ENCODE measurements at regions not wholly inside any gene's neighbourhood (a gene's known extent, or its start where the extent isn't known, plus 50 kb on each side); places are given as distances from the start of the nearest gene placed in this dataset.

DNA sequence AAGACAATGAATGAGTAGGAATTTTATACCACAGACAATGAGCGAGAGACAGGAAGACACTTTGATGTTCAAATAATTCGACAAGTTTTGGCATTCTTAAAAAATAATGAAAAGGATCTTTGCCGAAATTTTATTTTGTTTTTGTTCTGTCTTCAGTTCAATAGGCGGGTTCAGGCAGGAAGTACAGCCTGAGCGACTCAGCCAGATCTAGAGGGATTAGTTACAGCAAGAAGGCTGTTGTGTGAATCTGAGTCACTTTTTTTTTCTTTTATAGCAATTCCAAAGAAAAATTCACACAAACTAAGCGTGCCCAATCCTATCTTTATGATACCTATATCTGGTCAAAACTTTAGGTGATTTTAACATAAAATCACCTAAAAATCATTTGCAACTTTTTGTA lies 505.4 kb upstream of the FAM241A start (continued):
- TF ChIP-seq, protein P1, sequence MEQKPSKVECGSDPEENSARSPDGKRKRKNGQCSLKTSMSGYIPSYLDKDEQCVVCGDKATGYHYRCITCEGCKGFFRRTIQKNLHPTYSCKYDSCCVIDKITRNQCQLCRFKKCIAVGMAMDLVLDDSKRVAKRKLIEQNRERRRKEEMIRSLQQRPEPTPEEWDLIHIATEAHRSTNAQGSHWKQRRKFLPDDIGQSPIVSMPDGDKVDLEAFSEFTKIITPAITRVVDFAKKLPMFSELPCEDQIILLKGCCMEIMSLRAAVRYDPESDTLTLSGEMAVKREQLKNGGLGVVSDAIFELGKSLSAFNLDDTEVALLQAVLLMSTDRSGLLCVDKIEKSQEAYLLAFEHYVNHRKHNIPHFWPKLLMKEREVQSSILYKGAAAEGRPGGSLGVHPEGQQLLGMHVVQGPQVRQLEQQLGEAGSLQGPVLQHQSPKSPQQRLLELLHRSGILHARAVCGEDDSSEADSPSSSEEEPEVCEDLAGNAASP (IDR thresholded peaks at IDR 0.05) = no peak
- TF ChIP-seq NFYB (IDR thresholded peaks at IDR 0.05; ENCODE audit: extremely low read depth, insufficient read length) (no peak), SIX5 (IDR thresholded peaks at IDR 0.05; ENCODE audit: borderline replicate concordance in 1 of 2, insufficient read depth in 1 of 2, low read depth in 1 of 2, low read length in 2 of 2) (no peak)

DNA sequence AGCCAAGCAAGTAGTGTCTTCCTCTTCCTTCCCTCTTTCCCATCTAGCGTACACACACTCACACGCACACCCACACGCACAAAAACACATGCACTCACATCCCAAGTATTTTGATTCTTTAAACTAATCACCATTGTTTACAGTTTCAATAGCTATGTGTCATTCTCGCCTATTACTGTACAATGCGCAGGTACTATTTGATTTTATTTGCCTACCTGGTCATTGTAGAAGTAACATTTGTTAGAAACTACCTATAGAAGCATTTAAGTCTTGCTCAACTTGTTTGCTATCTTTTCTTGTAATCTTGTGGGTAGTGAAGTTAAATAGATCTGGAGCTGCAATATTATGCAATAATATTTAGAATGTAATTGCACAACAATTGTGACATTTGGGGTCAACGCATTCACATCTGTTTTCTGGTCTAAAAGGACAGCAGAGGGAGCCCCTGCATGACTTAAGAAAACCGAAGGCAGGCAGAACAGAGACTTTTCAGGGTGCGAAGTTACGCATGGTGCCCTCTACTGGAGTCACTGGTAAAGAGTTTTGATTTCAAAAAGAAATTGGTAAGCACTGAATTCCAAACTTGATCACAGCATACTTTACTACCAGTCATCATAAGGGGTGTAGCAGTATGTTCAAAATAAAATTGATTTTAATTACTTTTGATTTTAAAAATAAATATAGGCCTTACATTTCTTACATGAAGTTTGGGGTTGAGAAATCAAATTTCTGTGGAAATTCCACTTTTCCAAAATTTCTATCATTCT lies 503.3 kb upstream of the FAM241A start:
- FAIRE-seq = no peak
- H4K20me1 ChIP-seq (replicated peaks; ENCODE audit: control insufficient read depth, insufficient read depth, low read length) = no peaks in the 10 kb centered on the region
- intact Hi-C loops (cut with micrococcal nuclease) (loop anchor here (2.0 to 10.0 kb wide), 2 partner anchors 213 to 389 kb away; no protein-coding TSS in a partner anchor), in situ Hi-C loops (cut with MboI) (no loop called here)
- no peaks in the 10 kb centered on the region for H3K79me2 ChIP-seq (ENCODE audit: control insufficient read depth, insufficient read depth, low read length)
- no peak overlapping the region for H3K9ac ChIP-seq (ENCODE audit: insufficient read depth in 1 of 2, low read depth in 2 of 2, low read length in 2 of 2)
- CTCF ChIA-PET (ENCODE audit: low intra/inter-chr PET ratio) = interaction anchor here (0.7 to 1.2 kb wide), 3 partner anchors 13 to 390 kb away, joined by 3 to 4 read pairs (median 3); no protein-coding TSS in a partner anchor
- no peaks in the 10 kb centered on the region for H3K4me1 ChIP-seq (replicated peaks in 1 of 2; ENCODE audit: control insufficient read depth in 2 of 2, insufficient read depth in 2 of 2, low read length in 2 of 2)
- POLR2A ChIA-PET = interaction anchor here (0.6 kb wide), 1 partner anchor 15 kb away, joined by 3 read pairs; no protein-coding TSS in a partner anchor
- ATAC-seq = peak; percentile 71; the same call in 2 of the 3 replicates
- H2AFZ ChIP-seq (ENCODE audit: low read depth, low read length) = no peak overlapping the region
- no peaks in the 10 kb centered on the region for H3K9me1 ChIP-seq (ENCODE audit: control insufficient read depth, insufficient read depth, low read length)
- H3K9me3 ChIP-seq (replicated peaks; ENCODE audit: control insufficient read depth, insufficient read depth, low read depth, low read length) = no peaks in the 10 kb centered on the region
- BruUV-seq (replicated peaks) = no TSS peak
- no peaks in the 10 kb centered on the region for H3K27me3 ChIP-seq (ENCODE audit: control insufficient read depth in 2 of 2, insufficient read depth in 2 of 2, low read length in 2 of 2)
- 3% methylated on average over 9 of the region's 9 CpGs for WGBS (ENCODE audit: insufficient coverage, low coverage, missing lambda C conversion rate)
- DNase-seq (ENCODE audit: extremely low read depth in 1 of 4, low spot score in 3 of 4) = peak; percentile 31 to 60 (median 37)
- H3K36me3 ChIP-seq (ENCODE audit: control insufficient read depth, insufficient read depth, low read length) = no peaks in the 10 kb centered on the region
- no peak overlapping the region for H3K4me2 ChIP-seq (ENCODE audit: insufficient read depth, low read length)
- H3K27ac ChIP-seq (ENCODE audit: extremely low read depth, low read depth, low read length) = no peak overlapping the region
- H3K4me3 ChIP-seq = no peak overlapping the region
- TF ChIP-seq CEBPB (tag; IDR thresholded peaks at IDR 0.05) (peak; percentile 94), RAD21 (CRISPR knock-in tag; conservative IDR thresholded peaks at IDR 0.05 in 1 of 2, IDR thresholded peaks at IDR 0.05 in 1 of 2) (peak; percentile 44 to 62; a peak in 2 of 4 replicates), SUPT5H (IDR thresholded peaks at IDR 0.05) (no peak), POU5F1 (IDR thresholded peaks at IDR 0.05; ENCODE audit: borderline replicate concordance, low read depth, low read length, partially characterized antibody) (no peak)
- TF ChIP-seq, protein P2, sequence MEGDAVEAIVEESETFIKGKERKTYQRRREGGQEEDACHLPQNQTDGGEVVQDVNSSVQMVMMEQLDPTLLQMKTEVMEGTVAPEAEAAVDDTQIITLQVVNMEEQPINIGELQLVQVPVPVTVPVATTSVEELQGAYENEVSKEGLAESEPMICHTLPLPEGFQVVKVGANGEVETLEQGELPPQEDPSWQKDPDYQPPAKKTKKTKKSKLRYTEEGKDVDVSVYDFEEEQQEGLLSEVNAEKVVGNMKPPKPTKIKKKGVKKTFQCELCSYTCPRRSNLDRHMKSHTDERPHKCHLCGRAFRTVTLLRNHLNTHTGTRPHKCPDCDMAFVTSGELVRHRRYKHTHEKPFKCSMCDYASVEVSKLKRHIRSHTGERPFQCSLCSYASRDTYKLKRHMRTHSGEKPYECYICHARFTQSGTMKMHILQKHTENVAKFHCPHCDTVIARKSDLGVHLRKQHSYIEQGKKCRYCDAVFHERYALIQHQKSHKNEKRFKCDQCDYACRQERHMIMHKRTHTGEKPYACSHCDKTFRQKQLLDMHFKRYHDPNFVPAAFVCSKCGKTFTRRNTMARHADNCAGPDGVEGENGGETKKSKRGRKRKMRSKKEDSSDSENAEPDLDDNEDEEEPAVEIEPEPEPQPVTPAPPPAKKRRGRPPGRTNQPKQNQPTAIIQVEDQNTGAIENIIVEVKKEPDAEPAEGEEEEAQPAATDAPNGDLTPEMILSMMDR (IDR thresholded peaks at IDR 0.05 in 2 of 3, conservative IDR thresholded peaks at IDR 0.05 in 1 of 3; ENCODE audit: insufficient read depth in 2 of 3, low read depth in 1 of 3, low read length in 3 of 3) = peak; percentile 52 to 86 (median 66)
